Fibroblast of lung (primary cell): ENCODE measurements at regions not wholly inside any gene's neighbourhood (a gene's known extent, or its start where the extent isn't known, plus 50 kb on each side); places are given as distances from the start of the nearest gene placed in this dataset.

ENCODE experiments used
- DNase-seq, 2 donors: peaks; one replicate each; pipeline versions ENCODE4 v3.0.0 to v3.0.0-alpha.2; 2010; ENCODE audit warnings: low read depth in 2 of 2
- H2AFZ ChIP-seq: 2 replicates; pipeline ENCODE4 v1.5.1; 2012; ENCODE audit warnings: low read length, control low read depth, inconsistent platforms
- H3K27ac ChIP-seq: 2 replicates; pipeline ENCODE4 v1.5.1; 2011; ENCODE audit warnings: low read length, control low read depth; ENCODE audit not compliant: insufficient read depth
- H3K27me3 ChIP-seq: 2 replicates; pipeline ENCODE4 v1.5.1; 2011; ENCODE audit warnings: mild to moderate bottlenecking, low read length; ENCODE audit not compliant: control insufficient read depth, insufficient read depth
- H3K36me3 ChIP-seq: 2 replicates; pipeline ENCODE4 v1.5.1; 2011; ENCODE audit warnings: low read length; ENCODE audit not compliant: control insufficient read depth, insufficient read depth
- H3K4me1 ChIP-seq: 2 replicates; pipeline ENCODE4 v1.5.1; 2011; ENCODE audit warnings: low read length; ENCODE audit not compliant: control insufficient read depth, insufficient read depth; ENCODE audit errors: extremely low read depth
- H3K4me2 ChIP-seq: 2 replicates; pipeline ENCODE4 v1.5.1; 2011; ENCODE audit warnings: low read length, control low read depth; ENCODE audit not compliant: insufficient read depth; ENCODE audit errors: extremely low read depth
- H3K4me3 ChIP-seq, 4 experiments: fragments of 200-600 bp in 1 of 4; sonication (generic) in 1 of 4; replicated peaks in 1 of 4; 2 replicates each; pipeline ENCODE4 v1.5.1; 2011 to 2016; ENCODE audit warnings: low read length in 4 of 4, low read depth in 3 of 4, mild to moderate bottlenecking in 3 of 4, control low read depth in 2 of 4, inconsistent platforms in 1 of 4, mixed read lengths in 1 of 4; ENCODE audit not compliant: insufficient read depth in 1 of 4; ENCODE audit errors: control extremely low read depth in 1 of 4
- H3K79me2 ChIP-seq: 2 replicates; pipeline ENCODE4 v1.5.1; 2012; ENCODE audit warnings: mild to moderate bottlenecking, low read length, inconsistent platforms; ENCODE audit not compliant: control insufficient read depth, insufficient read depth
- H3K9ac ChIP-seq: 2 replicates; pipeline ENCODE4 v1.5.1; 2011; ENCODE audit warnings: mild to moderate bottlenecking, low read length, control low read depth; ENCODE audit not compliant: insufficient read depth
- H3K9me3 ChIP-seq: 2 replicates; pipeline ENCODE4 v1.5.1; 2012; ENCODE audit warnings: low read depth, low read length; ENCODE audit not compliant: control insufficient read depth, insufficient read depth
- H4K20me1 ChIP-seq: 2 replicates; pipeline ENCODE4 v1.5.1; 2011; ENCODE audit warnings: low read length; ENCODE audit not compliant: control insufficient read depth, insufficient read depth; ENCODE audit errors: extremely low read depth
- EZH2 ChIP-seq: IDR thresholded peaks from 2 replicates; pipeline ENCODE4 v1.5.1; 2012; ENCODE audit warnings: low read length, control low read depth, mild to moderate bottlenecking; ENCODE audit errors: missing control alignments
- TF ChIP-seq, protein P1 (sequence below), 2 donors: IDR thresholded peaks in 1 of 2; conservative IDR thresholded peaks in 1 of 2; 1 replicate in 1 of 2; 2 replicates in 1 of 2; pipeline ENCODE4 v1.5.1; 2011 to 2012; ENCODE audit warnings: low read length in 2 of 2, control low read depth in 1 of 2, inconsistent platforms in 1 of 2, low read depth in 1 of 2, mild to moderate bottlenecking in 1 of 2

DNA sequence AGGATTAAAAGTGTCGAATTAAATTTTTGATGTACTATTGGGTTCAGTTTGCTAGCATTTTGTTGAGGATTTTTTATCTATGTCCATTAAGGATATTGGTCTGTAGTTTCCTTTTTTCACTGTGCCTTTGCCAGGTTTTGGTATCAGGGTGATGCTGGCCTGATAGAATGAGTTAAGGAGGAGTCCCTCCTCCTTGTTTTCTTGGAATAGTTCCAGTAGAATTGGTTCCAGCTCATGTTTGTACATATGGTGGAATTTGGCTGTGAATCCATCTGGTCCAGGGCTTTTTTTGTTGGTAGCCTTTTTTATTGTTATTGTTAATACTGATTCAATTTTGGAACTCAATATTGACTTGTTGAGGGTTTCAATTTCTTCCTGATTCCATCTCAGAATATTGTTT is 141.8 kb downstream of the SIM1 start:
- TF ChIP-seq, protein P1, sequence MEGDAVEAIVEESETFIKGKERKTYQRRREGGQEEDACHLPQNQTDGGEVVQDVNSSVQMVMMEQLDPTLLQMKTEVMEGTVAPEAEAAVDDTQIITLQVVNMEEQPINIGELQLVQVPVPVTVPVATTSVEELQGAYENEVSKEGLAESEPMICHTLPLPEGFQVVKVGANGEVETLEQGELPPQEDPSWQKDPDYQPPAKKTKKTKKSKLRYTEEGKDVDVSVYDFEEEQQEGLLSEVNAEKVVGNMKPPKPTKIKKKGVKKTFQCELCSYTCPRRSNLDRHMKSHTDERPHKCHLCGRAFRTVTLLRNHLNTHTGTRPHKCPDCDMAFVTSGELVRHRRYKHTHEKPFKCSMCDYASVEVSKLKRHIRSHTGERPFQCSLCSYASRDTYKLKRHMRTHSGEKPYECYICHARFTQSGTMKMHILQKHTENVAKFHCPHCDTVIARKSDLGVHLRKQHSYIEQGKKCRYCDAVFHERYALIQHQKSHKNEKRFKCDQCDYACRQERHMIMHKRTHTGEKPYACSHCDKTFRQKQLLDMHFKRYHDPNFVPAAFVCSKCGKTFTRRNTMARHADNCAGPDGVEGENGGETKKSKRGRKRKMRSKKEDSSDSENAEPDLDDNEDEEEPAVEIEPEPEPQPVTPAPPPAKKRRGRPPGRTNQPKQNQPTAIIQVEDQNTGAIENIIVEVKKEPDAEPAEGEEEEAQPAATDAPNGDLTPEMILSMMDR (conservative IDR thresholded peaks at IDR 0.05 in 1 of 2, IDR thresholded peaks at IDR 0.05 in 1 of 2; ENCODE audit: low read depth in 1 of 2, low read length in 2 of 2): no peak
- no peak for TF ChIP-seq EZH2
- Histone ChIP-seq H4K20me1 (no peaks in the 10 kb centered on the region), H2AFZ (no peak overlapping the region), H3K27ac (no peak overlapping the region), H3K36me3 (no peaks in the 10 kb centered on the region), H3K4me2 (no peak overlapping the region), H3K9ac (no peak overlapping the region), H3K4me3 (no peak overlapping the region), H3K79me2 (no peaks in the 10 kb centered on the region), H3K4me1 (no peaks in the 10 kb centered on the region), H3K27me3 (no peaks in the 10 kb centered on the region), H3K9me3 (no peaks in the 10 kb centered on the region)
- no peak for DNase-seq

DNA sequence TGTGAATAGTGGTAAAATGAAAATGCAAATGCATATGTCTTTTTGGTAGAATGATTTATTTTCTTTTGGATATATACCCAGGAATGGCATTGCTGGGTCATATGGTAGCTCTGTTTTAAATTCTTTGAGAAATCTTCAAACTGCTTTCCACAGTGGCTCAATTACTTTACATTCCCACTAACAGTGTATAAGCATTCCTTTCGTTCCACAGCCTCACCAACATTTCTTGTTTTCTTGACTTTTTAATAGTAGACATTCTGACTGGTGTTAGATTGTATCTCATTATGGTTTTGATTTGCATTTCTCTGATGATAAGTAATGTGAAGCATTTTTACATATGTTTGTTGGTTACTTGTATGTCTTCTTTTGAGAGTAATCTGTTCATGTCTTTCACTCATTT is 144.0 kb downstream of the SIM1 start:
- Histone ChIP-seq H3K9me3 (no peaks in the 10 kb centered on the region), H2AFZ (no peak overlapping the region), H3K36me3 (no peaks in the 10 kb centered on the region), H3K79me2 (no peaks in the 10 kb centered on the region), H3K27me3 (no peaks in the 10 kb centered on the region), H3K4me1 (no peaks in the 10 kb centered on the region), H3K4me3 (no peak overlapping the region), H3K27ac (no peak overlapping the region), H3K4me2 (no peak overlapping the region), H4K20me1 (no peaks in the 10 kb centered on the region), H3K9ac (no peak overlapping the region)
- TF ChIP-seq, protein P1 (conservative IDR thresholded peaks at IDR 0.05 in 1 of 2, IDR thresholded peaks at IDR 0.05 in 1 of 2; ENCODE audit: low read depth in 1 of 2, low read length in 2 of 2): no peak
- TF ChIP-seq EZH2: no peak
- DNase-seq: no peak

DNA sequence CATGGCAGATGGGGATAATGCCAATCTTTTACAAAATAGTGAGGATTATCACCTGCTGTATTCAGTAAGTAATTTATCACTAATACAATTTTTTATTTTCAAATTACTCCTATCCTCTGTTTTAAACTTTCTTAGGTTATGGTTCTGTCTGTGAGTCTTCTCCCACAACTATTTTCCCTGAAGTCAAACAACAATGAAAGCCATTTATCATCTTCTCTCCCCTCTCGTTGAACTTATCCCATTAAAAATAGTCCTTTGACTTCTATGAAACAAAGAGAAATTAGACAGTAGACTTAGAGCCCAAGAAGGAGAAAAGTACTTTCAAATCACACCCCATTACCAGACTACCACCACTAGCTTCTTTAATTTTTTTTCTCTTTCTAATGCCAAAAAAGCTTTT is 147.7 kb downstream of the SIM1 start:
- Histone ChIP-seq H3K4me1 (no peaks in the 10 kb centered on the region), H4K20me1 (no peaks in the 10 kb centered on the region), H3K27me3 (no peaks in the 10 kb centered on the region), H3K9me3 (no peaks in the 10 kb centered on the region), H3K4me3 (no peak overlapping the region), H3K27ac (no peak overlapping the region), H3K9ac (no peak overlapping the region), H3K36me3 (no peaks in the 10 kb centered on the region), H2AFZ (no peak overlapping the region), H3K4me2 (no peak overlapping the region), H3K79me2 (no peaks in the 10 kb centered on the region)
- DNase-seq: peak in 1 of 2 donors; percentile 59
- TF ChIP-seq, protein P1 (conservative IDR thresholded peaks at IDR 0.05 in 1 of 2, IDR thresholded peaks at IDR 0.05 in 1 of 2; ENCODE audit: low read depth in 1 of 2, low read length in 2 of 2): no peak
- TF ChIP-seq EZH2: no peak
